Vagina (tissue), 2 donors: ENCODE measurements at regions not wholly inside any gene's neighbourhood (a gene's known extent, or its start where the extent isn't known, plus 50 kb on each side); places are given as distances from the start of the nearest gene placed in this dataset.

Experiments
- POLR2A ChIP-seq, 2 donors: fragments of 450-650 bp; IDR thresholded peaks; one replicate each; pipeline ENCODE4 v1.6.1; 2017; ENCODE audit warnings: antibody characterized with exemption in 2 of 2, mild to moderate bottlenecking in 2 of 2, moderate library complexity in 2 of 2
- TF ChIP-seq, protein P1 (sequence below), 3 experiments: fragments of 450-650 bp in 2 of 3; fragments of 200-600 bp in 1 of 3; sonication (generic) in 1 of 3; IDR thresholded peaks; one replicate each; pipeline ENCODE4 v1.5.1; 2017 to 2019; ENCODE audit warnings: antibody characterized with exemption in 3 of 3, mild to moderate bottlenecking in 2 of 3, moderate library complexity in 2 of 3

GRCh38 chr13:79932556-79932955 lies 408.4 kb downstream of the SPRY2 start:
- TF ChIP-seq POLR2A (IDR thresholded peaks at IDR 0.05) = no peak
- TF ChIP-seq, protein P1, sequence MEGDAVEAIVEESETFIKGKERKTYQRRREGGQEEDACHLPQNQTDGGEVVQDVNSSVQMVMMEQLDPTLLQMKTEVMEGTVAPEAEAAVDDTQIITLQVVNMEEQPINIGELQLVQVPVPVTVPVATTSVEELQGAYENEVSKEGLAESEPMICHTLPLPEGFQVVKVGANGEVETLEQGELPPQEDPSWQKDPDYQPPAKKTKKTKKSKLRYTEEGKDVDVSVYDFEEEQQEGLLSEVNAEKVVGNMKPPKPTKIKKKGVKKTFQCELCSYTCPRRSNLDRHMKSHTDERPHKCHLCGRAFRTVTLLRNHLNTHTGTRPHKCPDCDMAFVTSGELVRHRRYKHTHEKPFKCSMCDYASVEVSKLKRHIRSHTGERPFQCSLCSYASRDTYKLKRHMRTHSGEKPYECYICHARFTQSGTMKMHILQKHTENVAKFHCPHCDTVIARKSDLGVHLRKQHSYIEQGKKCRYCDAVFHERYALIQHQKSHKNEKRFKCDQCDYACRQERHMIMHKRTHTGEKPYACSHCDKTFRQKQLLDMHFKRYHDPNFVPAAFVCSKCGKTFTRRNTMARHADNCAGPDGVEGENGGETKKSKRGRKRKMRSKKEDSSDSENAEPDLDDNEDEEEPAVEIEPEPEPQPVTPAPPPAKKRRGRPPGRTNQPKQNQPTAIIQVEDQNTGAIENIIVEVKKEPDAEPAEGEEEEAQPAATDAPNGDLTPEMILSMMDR (IDR thresholded peaks at IDR 0.05) = no peak
